Thoracic aorta (tissue), 2 donors: ENCODE measurements at regions not wholly inside any gene's neighbourhood (a gene's known extent, or its start where the extent isn't known, plus 50 kb on each side); places are given as distances from the start of the nearest gene placed in this dataset.

Source experiments
- ATAC-seq: fragments of 150-250 bp; one replicate; pipeline ENCODE4 v1.8.0; 2017; ENCODE audit warnings: low read depth; ENCODE audit not compliant: insufficient number of reproducible peaks, low FRiP score
- DNase-seq: peaks from one replicate; pipeline ENCODE4 v3.0.0-alpha.2; 2020; ENCODE audit warnings: low spot score
- H3K27ac ChIP-seq, 2 donors: fragments of 200-600 bp; sonication (generic); 1 replicate in 1 of 2; 2 replicates in 1 of 2; pipeline ENCODE4 v1.5.1; 2016; ENCODE audit warnings: mild to moderate bottlenecking in 2 of 2, moderate library complexity in 2 of 2
- H3K27me3 ChIP-seq: fragments of 200-600 bp; sonication (generic); replicated peaks from 2 replicates; pipeline ENCODE4 v1.6.0; 2016; ENCODE audit warnings: mild to moderate bottlenecking; ENCODE audit not compliant: insufficient read depth
- H3K36me3 ChIP-seq: fragments of 200-600 bp; sonication (generic); one replicate; pipeline ENCODE4 v1.5.1; 2016
- H3K4me1 ChIP-seq, 2 donors: fragments of 200-600 bp; sonication (generic); 1 replicate in 1 of 2; 2 replicates in 1 of 2; pipeline versions ENCODE4 v1.5.1 to v1.6.0; 2016; ENCODE audit warnings: low read depth in 2 of 2, mild to moderate bottlenecking in 1 of 2; ENCODE audit not compliant: control insufficient read depth in 1 of 2
- H3K4me3 ChIP-seq: fragments of 200-600 bp; sonication (generic); 2 replicates; pipeline ENCODE4 v1.5.1; 2016; ENCODE audit warnings: mild to moderate bottlenecking
- H3K9me3 ChIP-seq: fragments of 200-600 bp; sonication (generic); 2 replicates; pipeline ENCODE4 v1.5.1; 2016
- TF ChIP-seq, protein P1 (sequence below): fragments of 200-600 bp; sonication (generic); IDR thresholded peaks from one replicate; pipeline ENCODE4 v1.5.1; 2019; ENCODE audit warnings: antibody characterized with exemption

GRCh38 chr4:45946699-45947098 lies 177.2 kb downstream of the GABRG1 start:
- no peak for DNase-seq
- Histone ChIP-seq H3K4me1 (no peaks in the 10 kb centered on the region), H3K9me3 (no peaks in the 10 kb centered on the region), H3K36me3 (no peaks in the 10 kb centered on the region), H3K27me3 (no peaks in the 10 kb centered on the region), H3K4me3 (no peak overlapping the region), H3K27ac (no peak overlapping the region)
- no peak for ATAC-seq
- TF ChIP-seq, protein P1, sequence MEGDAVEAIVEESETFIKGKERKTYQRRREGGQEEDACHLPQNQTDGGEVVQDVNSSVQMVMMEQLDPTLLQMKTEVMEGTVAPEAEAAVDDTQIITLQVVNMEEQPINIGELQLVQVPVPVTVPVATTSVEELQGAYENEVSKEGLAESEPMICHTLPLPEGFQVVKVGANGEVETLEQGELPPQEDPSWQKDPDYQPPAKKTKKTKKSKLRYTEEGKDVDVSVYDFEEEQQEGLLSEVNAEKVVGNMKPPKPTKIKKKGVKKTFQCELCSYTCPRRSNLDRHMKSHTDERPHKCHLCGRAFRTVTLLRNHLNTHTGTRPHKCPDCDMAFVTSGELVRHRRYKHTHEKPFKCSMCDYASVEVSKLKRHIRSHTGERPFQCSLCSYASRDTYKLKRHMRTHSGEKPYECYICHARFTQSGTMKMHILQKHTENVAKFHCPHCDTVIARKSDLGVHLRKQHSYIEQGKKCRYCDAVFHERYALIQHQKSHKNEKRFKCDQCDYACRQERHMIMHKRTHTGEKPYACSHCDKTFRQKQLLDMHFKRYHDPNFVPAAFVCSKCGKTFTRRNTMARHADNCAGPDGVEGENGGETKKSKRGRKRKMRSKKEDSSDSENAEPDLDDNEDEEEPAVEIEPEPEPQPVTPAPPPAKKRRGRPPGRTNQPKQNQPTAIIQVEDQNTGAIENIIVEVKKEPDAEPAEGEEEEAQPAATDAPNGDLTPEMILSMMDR: no peak

DNA sequence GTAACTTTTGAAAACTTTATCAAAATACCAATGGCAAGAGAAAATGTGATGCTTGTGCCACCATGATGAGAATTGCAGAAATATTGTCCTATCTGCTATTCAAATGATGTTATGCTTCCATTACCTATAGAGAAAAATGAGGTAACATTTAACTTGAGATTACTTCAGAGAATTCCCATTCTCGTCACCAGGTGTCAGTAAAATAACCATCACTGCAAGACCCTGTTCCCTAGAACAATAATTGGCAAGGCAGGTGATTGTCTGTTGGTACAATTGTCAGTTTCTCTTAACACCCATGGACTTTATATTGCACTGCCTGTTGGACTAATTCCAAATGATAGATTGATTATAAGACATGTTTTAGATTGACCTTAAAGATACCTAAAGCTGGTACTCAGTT lies 179.9 kb downstream of the GABRG1 start:
- ATAC-seq (no peak), DNase-seq (no peak)
- H3K9me3 ChIP-seq: no peaks in the 10 kb centered on the region
- H3K27ac ChIP-seq: no peak overlapping the region
- no peak overlapping the region for H3K4me3 ChIP-seq
- TF ChIP-seq, protein P1: no peak
- H3K36me3 ChIP-seq: no peaks in the 10 kb centered on the region
- no peaks in the 10 kb centered on the region for H3K4me1 ChIP-seq
- no peaks in the 10 kb centered on the region for H3K27me3 ChIP-seq

GRCh38 chr4:45939056-45939455 lies 184.8 kb downstream of the GABRG1 start:
- Histone ChIP-seq H3K36me3 (no peaks in the 10 kb centered on the region), H3K27me3 (no peaks in the 10 kb centered on the region), H3K9me3 (no peaks in the 10 kb centered on the region), H3K4me1 (no peaks in the 10 kb centered on the region), H3K27ac (no peak overlapping the region), H3K4me3 (no peak overlapping the region)
- TF ChIP-seq, protein P1: no peak
- no peak for DNase-seq
- ATAC-seq: no peak

DNA sequence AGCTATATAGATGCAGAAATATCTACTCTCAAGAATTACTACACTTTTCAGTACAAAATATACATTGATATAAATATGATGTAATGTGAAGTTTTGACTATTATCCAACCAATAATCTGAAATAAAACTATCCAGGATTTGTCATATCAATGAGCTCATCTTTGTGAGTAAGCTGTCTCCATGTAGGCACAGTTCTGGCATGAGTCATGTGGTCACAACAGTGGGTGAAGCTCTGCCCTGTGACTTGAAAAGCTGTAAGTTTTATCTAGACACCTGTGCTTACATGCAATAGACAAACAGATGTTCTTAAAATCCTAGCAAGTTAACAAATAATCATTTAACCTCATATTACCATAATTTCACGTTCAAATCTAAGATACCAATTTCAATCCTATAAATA lies 192.7 kb downstream of the GABRG1 start:
- ATAC-seq (no peak), DNase-seq (no peak)
- Histone ChIP-seq H3K4me1 (no peaks in the 10 kb centered on the region), H3K9me3 (no peaks in the 10 kb centered on the region), H3K27ac (no peak overlapping the region), H3K4me3 (no peak overlapping the region), H3K36me3 (no peaks in the 10 kb centered on the region), H3K27me3 (no peaks in the 10 kb centered on the region)
- TF ChIP-seq, protein P1: no peak

GRCh38 chr4:45927641-45928040 lies 196.2 kb downstream of the GABRG1 start:
- TF ChIP-seq, protein P1: no peak
- Histone ChIP-seq H3K27ac (no peak overlapping the region), H3K4me1 (no peaks in the 10 kb centered on the region), H3K27me3 (no peaks in the 10 kb centered on the region), H3K9me3 (no peaks in the 10 kb centered on the region), H3K36me3 (no peaks in the 10 kb centered on the region), H3K4me3 (no peak overlapping the region)
- DNase-seq (no peak), ATAC-seq (no peak)
